AG04450 (cell line): ENCODE measurements at regions not wholly inside any gene's neighbourhood (a gene's known extent, or its start where the extent isn't known, plus 50 kb on each side); places are given as distances from the start of the nearest gene placed in this dataset.
"Not testable (repeated sequence)": the region's sequence is repeated elsewhere in the genome, so short reads cannot be mapped to it uniquely, and the experiment has no call there.

Experiments
- CTCF ChIA-PET: fragments of 300-600, 350-600 bp; formaldehyde crosslinking; extraction: SDS; loops from one replicate; lab custom pipeline; 2022; ENCODE audit warnings: antibody characterized with exemption, inconsistent platforms; lab: Charles Lee
- POLR2A ChIA-PET: fragments of 350-600 bp; formaldehyde crosslinking; extraction: SDS; loops from one replicate; lab custom pipeline; 2021; ENCODE audit warnings: antibody characterized with exemption, inconsistent platforms; lab: Yijun Ruan, JAX
- DNase-seq: peaks from one replicate; pipeline ENCODE4 v3.0.0-alpha.2; 2011; ENCODE audit warnings: low read depth, low spot score
- H3K27ac ChIP-seq: one replicate; pipeline ENCODE4 v1.5.1; 2012; ENCODE audit warnings: low read depth, low read length, control low read depth
- H3K27me3 ChIP-seq: one replicate; pipeline ENCODE4 v1.6.0; 2012; ENCODE audit warnings: low read length; ENCODE audit not compliant: control insufficient read depth, insufficient read depth
- H3K4me3 ChIP-seq: 2 replicates; pipeline ENCODE4 v1.5.1; 2011; ENCODE audit warnings: mild to moderate bottlenecking, low read depth, low read length, control low read depth
- H3K9me3 ChIP-seq: 2 replicates; pipeline ENCODE4 v1.5.1; 2012; ENCODE audit warnings: low read length; ENCODE audit not compliant: control insufficient read depth, insufficient read depth

DNA sequence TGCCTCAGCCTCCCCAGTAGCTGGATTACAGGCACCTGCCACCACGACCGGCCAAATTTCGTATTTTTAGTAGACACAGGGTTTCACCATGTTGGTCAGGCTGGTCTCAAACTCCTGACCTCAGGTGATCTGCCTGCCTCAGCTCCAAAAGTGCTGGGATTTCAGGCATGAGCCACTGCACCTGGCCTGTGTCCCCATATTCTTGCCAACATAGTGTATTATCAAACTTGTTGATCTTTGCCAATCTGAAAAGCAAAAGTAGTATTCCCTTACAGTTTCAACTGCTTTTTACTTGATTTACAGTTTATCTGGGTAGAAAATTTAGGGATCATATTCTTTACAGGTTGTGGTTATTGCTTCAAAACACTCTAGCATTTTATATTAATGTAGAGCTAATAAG lies 524.9 kb downstream of the TTLL7 start:
- H3K27ac ChIP-seq, CTCF ChIA-PET, POLR2A ChIA-PET: not testable (repeated sequence)

GRCh38 chr1:83472066-83472465 lies 526.9 kb downstream of the TTLL7 start:
- POLR2A ChIA-PET, CTCF ChIA-PET: not testable (repeated sequence)

More for the DNA sequence above, 524.9 kb downstream of the TTLL7 start:
- H3K9me3 ChIP-seq, DNase-seq, H3K4me3 ChIP-seq, H3K27me3 ChIP-seq: not testable (repeated sequence)

DNA sequence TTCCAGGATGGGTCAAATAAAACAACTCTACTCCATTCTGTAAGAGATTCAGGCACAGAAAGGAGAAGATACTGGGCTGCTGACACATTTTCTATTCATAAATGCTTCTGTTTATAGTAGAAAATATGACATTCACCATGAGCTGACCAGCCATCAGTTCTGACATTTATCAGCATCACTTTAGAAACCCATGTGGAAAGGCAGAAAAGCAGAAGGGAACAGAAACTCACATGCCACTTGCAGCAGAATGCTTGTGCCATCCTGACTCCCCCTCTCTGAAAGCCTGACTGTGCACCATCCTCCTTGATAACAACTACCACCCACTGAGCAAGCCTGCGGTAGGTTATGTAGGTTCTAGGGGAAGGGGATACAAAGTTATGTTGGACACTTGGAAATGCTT lies 527.7 kb downstream of the TTLL7 start:
- H3K9me3 ChIP-seq, POLR2A ChIA-PET, H3K27ac ChIP-seq, H3K4me3 ChIP-seq, H3K27me3 ChIP-seq, CTCF ChIA-PET, DNase-seq: not testable (repeated sequence)

More at GRCh38 chr1:83472066-83472465, 526.9 kb downstream of the TTLL7 start:
- not testable (repeated sequence) for DNase-seq, H3K9me3 ChIP-seq, H3K27ac ChIP-seq, H3K27me3 ChIP-seq, H3K4me3 ChIP-seq

DNA sequence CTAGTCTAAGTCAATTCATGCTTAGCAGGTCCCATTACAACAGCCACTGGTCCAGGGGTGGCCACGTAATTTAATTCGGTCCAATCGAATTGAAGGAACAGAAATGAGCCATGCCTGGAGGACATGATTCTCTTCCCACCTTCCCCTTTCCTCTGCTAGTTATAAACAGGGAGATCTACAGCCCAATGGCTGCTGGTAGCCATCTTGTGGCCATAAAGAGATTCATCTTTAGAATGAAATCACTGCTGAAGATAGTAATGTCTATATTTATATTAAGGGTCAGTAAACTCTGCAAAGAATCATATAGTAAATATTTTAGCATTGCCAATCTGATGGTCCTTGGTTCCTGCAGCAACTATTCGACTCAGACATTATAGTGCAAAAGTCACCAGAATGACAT lies 530.6 kb downstream of the TTLL7 start:
- DNase-seq, POLR2A ChIA-PET, H3K9me3 ChIP-seq, CTCF ChIA-PET, H3K27ac ChIP-seq, H3K4me3 ChIP-seq, H3K27me3 ChIP-seq: not testable (repeated sequence)

DNA sequence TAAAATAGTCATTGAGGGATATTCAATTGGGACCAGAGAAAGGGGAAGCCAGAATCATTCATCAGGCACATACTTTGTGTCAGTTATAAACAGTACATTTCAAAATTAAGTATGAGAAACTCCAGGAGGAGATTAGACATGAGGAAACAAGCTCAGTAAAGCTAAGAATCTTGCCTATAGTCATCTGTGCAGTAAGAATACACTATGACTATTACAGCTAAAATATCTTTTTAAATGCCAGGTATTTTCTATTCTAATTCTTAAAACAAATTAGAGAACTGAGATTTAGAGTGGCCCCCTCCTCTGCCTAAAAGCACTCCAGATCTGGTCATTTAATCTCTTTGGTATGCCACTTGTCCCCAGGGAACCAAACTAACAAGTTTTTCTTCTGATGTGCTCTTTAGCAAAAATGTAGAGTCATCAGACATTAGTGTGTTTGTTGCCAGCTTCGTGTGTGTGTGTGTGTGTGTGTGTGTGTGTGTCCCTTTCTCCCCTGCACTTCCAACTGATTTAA lies 541.1 kb downstream of the TTLL7 start:
- POLR2A ChIA-PET, CTCF ChIA-PET: not testable (repeated sequence)

DNA sequence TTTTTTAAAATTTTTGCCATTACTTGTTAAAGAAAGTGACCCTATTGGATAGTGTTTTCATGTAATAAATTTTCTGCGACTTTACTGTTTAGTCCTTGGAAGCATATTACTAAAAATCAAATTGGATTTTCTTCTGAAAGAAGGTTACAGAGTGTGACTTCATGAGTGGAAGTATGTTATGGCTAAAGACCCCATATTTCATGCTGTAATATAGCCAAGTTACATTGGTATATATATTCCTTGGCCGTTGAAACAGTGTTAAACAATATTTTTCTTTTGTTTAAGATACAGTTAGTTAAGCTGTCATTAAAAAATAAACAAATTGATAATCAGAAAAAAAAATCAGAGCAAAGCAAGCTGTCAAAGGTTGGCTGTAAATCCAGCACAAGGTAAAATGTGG lies 541.7 kb downstream of the TTLL7 start:
- H3K27me3 ChIP-seq, H3K9me3 ChIP-seq, POLR2A ChIA-PET, DNase-seq, H3K27ac ChIP-seq, CTCF ChIA-PET, H3K4me3 ChIP-seq: not testable (repeated sequence)

More for the DNA sequence above, 541.1 kb downstream of the TTLL7 start:
- DNase-seq, H3K27ac ChIP-seq, H3K27me3 ChIP-seq, H3K4me3 ChIP-seq, H3K9me3 ChIP-seq: not testable (repeated sequence)

DNA sequence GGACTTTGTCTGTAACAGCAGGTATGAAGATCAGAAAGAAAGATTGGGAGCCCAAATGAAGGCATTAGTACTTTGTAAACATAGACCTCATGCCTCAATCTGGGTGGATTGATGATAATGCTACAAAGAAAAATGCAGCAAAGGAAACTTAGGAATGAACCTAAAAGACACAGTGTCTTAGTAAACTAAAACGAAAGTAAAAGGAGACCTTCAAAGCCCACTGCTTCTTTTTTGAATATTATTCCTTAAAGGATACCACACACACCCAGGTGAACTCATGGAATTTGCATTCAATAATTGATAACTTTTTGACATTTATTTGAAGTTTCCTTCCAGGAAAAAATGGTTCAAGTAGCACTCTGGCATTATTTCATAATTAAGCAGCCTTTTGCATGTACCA lies 543.2 kb downstream of the TTLL7 start:
- H3K27ac ChIP-seq = not testable (repeated sequence)

DNA sequence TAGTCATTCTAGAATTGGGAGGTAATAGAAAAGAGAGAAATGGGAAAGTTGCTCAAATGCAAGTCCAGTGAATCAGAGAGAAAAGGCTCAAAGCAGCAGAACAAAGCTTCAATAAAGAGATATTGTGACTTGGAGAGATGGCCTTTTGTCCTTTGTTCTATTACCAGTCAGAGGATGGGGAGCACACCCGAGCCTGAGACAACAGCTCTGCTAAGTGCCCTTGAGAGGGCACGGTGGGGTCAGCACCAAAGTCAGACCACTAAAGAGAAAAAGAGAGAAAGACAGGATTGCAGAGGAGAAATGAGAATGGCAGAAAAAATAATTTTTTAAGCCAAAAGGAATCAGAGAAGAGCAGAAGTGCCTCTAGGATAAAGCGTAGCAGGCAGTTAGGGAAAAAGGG lies 553.1 kb downstream of the TTLL7 start:
- H3K9me3 ChIP-seq, CTCF ChIA-PET, H3K27me3 ChIP-seq, POLR2A ChIA-PET, H3K27ac ChIP-seq, DNase-seq, H3K4me3 ChIP-seq: not testable (repeated sequence)

More for the DNA sequence above, 543.2 kb downstream of the TTLL7 start:
- CTCF ChIA-PET, H3K4me3 ChIP-seq, H3K27me3 ChIP-seq, H3K9me3 ChIP-seq, POLR2A ChIA-PET, DNase-seq: not testable (repeated sequence)

DNA sequence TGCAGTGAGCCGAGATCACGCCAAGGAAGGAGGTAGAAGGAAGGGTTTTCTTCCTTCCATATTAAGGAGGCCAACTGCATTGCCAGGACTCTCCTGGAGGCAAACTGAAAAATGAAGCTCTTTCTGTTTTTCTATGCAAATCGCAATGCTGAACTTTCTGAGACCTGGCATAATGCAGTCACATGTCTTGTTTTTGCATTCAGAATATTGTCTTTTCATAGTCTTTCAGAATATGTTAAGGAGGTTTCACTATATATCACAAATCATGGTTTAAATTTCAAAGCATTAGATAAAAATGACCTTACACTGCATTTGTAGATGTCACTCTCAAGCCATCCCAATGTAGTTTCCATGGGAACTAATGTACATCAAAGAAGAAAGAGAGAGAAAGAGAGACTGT lies 556.5 kb downstream of the TTLL7 start:
- H3K4me3 ChIP-seq, H3K27me3 ChIP-seq, DNase-seq, CTCF ChIA-PET, H3K9me3 ChIP-seq, POLR2A ChIA-PET, H3K27ac ChIP-seq: not testable (repeated sequence)

- H3K9me3 ChIP-seq, DNase-seq, POLR2A ChIA-PET, CTCF ChIA-PET, H3K4me3 ChIP-seq, H3K27me3 ChIP-seq, H3K27ac ChIP-seq: not testable (repeated sequence)
Measured at GRCh38 chr1:83440586-83440985, 558.3 kb downstream of the TTLL7 start.

DNA sequence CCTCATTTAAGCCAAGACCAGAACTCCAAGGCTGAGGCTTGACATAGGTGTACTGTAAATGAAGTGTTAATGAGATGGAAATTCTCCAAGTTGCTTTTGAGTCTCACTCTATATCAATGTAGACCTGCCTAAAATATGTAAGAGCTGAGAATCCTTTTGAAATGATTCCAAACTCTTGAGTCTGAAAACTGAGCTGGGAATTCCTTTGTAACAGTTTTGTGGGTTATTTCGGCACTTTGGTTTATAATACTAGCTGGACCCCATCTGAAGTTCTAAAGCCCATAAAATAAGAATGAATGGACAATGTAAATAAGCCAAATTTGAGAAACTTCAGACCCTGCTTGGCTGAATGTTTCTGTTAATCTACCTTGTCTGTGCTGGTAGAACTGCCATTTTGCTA lies 558.9 kb downstream of the TTLL7 start:
- DNase-seq = not testable (repeated sequence)

GRCh38 chr1:83438316-83438715 lies 560.6 kb downstream of the TTLL7 start:
- H3K27ac ChIP-seq, CTCF ChIA-PET, H3K27me3 ChIP-seq, DNase-seq, H3K9me3 ChIP-seq, POLR2A ChIA-PET, H3K4me3 ChIP-seq: not testable (repeated sequence)

More for the DNA sequence above, 558.9 kb downstream of the TTLL7 start:
- H3K9me3 ChIP-seq, H3K27ac ChIP-seq, H3K27me3 ChIP-seq, H3K4me3 ChIP-seq, POLR2A ChIA-PET, CTCF ChIA-PET: not testable (repeated sequence)

DNA sequence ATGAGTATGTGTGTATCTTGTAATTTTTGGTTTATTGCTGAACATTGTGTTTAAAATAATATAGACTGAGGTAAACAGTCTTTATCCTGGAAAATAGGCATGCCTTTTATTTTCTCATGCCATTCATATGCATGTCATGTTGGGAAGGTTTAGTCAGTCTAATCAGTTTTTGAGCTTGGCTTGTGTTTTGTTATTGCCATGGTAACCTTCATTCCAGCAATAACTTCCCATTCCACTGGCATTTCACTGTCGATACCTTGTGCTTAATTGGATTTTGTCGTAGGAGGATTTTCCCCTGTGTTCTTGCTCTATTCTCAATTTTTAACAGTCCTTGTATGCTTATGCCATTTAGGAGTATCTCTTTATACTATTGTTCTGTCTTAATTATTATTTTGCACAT lies 563.6 kb downstream of the TTLL7 start:
- POLR2A ChIA-PET, DNase-seq, H3K4me3 ChIP-seq, H3K27ac ChIP-seq, CTCF ChIA-PET, H3K9me3 ChIP-seq, H3K27me3 ChIP-seq: not testable (repeated sequence)
